HG03159 (cell line): ENCODE measurements at regions not wholly inside any gene's neighbourhood (a gene's known extent, or its start where the extent isn't known, plus 50 kb on each side); places are given as distances from the start of the nearest gene placed in this dataset.

Experiments used
- ATAC-seq: cut with Tn5 transposase; IDR thresholded peaks from one replicate; pipeline ENCODE4 v1.9.1; 2021; ENCODE audit warnings: mild to moderate bottlenecking, moderate library complexity; ENCODE audit not compliant: unreplicated experiment

- ATAC-seq: no peak
These were observed 209.7 kb downstream of the SNX19 start for GRCh38 chr11:130706572-130706971.

- ATAC-seq: no peak
These were observed 209.1 kb downstream of the SNX19 start for GRCh38 chr11:130707217-130707616.

GRCh38 chr11:130709531-130709930, 206.7 kb downstream of the SNX19 start:
- ATAC-seq: no peak

GRCh38 chr11:130710021-130710420, 206.3 kb downstream of the SNX19 start:
- ATAC-seq: no peak

GRCh38 chr11:130710497-130711012, 205.7 kb downstream of the SNX19 start:
- no peak for ATAC-seq

- ATAC-seq: no peak
These were observed 205.1 kb downstream of the SNX19 start for GRCh38 chr11:130711193-130711592.

GRCh38 chr11:130712480-130712879, 203.8 kb downstream of the SNX19 start:
- no peak for ATAC-seq

GRCh38 chr11:130715085-130715876, 201.0 kb downstream of the SNX19 start:
- ATAC-seq: no peak

- ATAC-seq: no peak
These were observed 200.4 kb downstream of the SNX19 start for GRCh38 chr11:130715877-130716220.

- no peak for ATAC-seq
These were observed 198.2 kb downstream of the SNX19 start for GRCh38 chr11:130718120-130718519.

GRCh38 chr11:130719220-130719915, 196.9 kb downstream of the SNX19 start:
- ATAC-seq: no peak

- no peak for ATAC-seq
These were observed 195.9 kb downstream of the SNX19 start for GRCh38 chr11:130720232-130721022.

GRCh38 chr11:130721023-130721681, 195.1 kb downstream of the SNX19 start:
- no peak for ATAC-seq

GRCh38 chr11:130721736-130722135, 194.5 kb downstream of the SNX19 start:
- no peak for ATAC-seq

- no peak for ATAC-seq
These were observed 193.9 kb downstream of the SNX19 start for GRCh38 chr11:130722401-130722800.

GRCh38 chr11:130725421-130726233, 190.7 kb downstream of the SNX19 start:
- ATAC-seq: no peak

GRCh38 chr11:130726234-130727037, 189.8 kb downstream of the SNX19 start:
- ATAC-seq: no peak

GRCh38 chr11:130727157-130728119, 188.8 kb downstream of the SNX19 start:
- no peak for ATAC-seq
